ENCODE measurements at regions not wholly inside any gene's neighbourhood (a gene's known extent, or its start where the extent isn't known, plus 50 kb on each side); places are given as distances from the start of the nearest gene placed in this dataset.

DNA sequence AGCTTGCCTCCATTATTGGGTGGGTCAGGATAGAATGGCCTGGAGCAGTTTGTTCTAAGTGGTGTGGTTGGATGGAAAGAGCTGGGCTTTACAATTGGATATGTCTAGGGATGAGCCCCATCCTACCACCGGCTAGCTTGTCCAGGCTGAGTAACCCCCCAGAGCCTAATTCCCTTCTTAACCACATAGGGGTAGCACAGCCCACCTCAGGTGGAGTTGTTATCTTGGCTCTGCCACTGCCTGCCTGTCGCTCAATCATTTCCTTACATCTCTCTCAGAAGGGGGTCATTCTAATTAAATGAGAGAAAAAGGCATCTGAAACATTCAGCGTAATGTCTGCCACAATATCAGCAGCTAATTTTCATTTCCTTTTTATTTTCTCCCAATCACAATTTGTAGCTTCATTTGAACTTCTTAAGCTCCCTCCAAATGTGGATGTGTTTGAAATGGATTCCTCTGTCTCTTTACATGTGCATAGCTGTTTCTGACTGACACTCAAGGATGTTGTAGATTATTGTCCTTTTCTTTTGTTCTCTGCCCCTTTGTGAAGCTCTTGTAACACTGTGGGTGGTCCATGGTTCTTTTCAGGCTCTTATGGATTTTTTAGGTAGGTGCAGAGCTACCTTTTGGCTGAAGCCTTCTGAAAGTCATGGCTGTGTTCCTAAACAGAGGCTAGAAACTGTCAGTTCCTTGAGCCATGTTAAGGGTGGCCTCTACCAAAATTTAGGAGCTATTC is 383.1 kb upstream of the KLF4 start:
- H3K36me3 ChIP-seq: no peaks in the 10 kb centered on the region
- H3K27ac ChIP-seq: no peak overlapping the region
- no peaks in the 10 kb centered on the region for H3K4me1 ChIP-seq
- H3K9me3 ChIP-seq: no peaks in the 10 kb centered on the region
- TF ChIP-seq POLR2A (IDR thresholded peaks at IDR 0.05): no peak
- no peak for TF ChIP-seq EP300 (IDR thresholded peaks at IDR 0.05)
- TF ChIP-seq CTCF (IDR thresholded peaks at IDR 0.05): no peak
- TF ChIP-seq POLR2AphosphoS5 (IDR thresholded peaks at IDR 0.05): no peak
- no peak overlapping the region for H3K4me3 ChIP-seq
- DNase-seq: no peak
- H3K27me3 ChIP-seq: no peaks in the 10 kb centered on the region
- 85 to 96% methylated on average over 3 of the region's 3 CpGs for WGBS, 2 donors
- intact Hi-C loops (cut with DNase I): no loop called here

- no peaks in the 10 kb centered on the region for H3K4me1 ChIP-seq
- intact Hi-C loops (cut with DNase I): no loop called here
- WGBS, 2 donors: 58 to 68% methylated on average over 3 of the region's 3 CpGs
- no peak for DNase-seq
- H3K36me3 ChIP-seq: no peaks in the 10 kb centered on the region
- no peak overlapping the region for H3K4me3 ChIP-seq
- TF ChIP-seq POLR2A (IDR thresholded peaks at IDR 0.05): no peak
- no peak for TF ChIP-seq EP300 (IDR thresholded peaks at IDR 0.05)
- TF ChIP-seq CTCF (IDR thresholded peaks at IDR 0.05): no peak
- TF ChIP-seq POLR2AphosphoS5 (IDR thresholded peaks at IDR 0.05): no peak
- H3K9me3 ChIP-seq: no peaks in the 10 kb centered on the region
- no peak overlapping the region for H3K27ac ChIP-seq
- H3K27me3 ChIP-seq: no peaks in the 10 kb centered on the region
Measured at GRCh38 chr9:107870927-107871680, 381.5 kb upstream of the KLF4 start.

- no peaks in the 10 kb centered on the region for H3K36me3 ChIP-seq
- no peak overlapping the region for H3K4me3 ChIP-seq
- intact Hi-C loops (cut with DNase I): no loop called here
- 82 to 91% methylated on average over 6 of the region's 6 CpGs for WGBS, 2 donors
- DNase-seq: no peak
- H3K27me3 ChIP-seq: no peaks in the 10 kb centered on the region
- H3K4me1 ChIP-seq: no peaks in the 10 kb centered on the region
- TF ChIP-seq EP300 (IDR thresholded peaks at IDR 0.05) (no peak), POLR2A (IDR thresholded peaks at IDR 0.05) (no peak)
- H3K27ac ChIP-seq: no peak overlapping the region
- no peaks in the 10 kb centered on the region for H3K9me3 ChIP-seq
Measured at GRCh38 chr9:107870221-107870620, 380.7 kb upstream of the KLF4 start.

DNA sequence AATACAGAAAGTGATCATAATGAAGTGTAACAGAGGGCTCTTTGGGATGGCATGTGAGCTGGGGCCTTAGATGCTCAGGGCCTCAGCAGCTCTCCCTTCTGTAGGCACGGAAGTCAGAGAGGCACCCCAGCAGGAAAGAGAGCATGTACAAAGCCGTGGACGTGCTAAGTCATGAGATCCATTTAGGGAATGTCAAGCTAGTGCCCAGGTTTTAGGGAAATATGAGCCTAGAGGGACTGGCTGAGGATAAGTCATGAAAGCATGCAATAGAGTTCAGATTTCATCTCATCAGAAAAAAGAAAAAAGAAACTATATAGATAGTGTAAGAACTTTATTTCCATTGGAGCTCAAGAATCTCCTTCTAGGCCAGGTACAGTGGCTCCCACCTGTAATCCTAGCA is 379.5 kb upstream of the KLF4 start:
- no peak for DNase-seq
- Histone ChIP-seq H3K9me3 (no peaks in the 10 kb centered on the region), H3K4me3 (no peak overlapping the region), H3K36me3 (no peaks in the 10 kb centered on the region), H3K27me3 (no peaks in the 10 kb centered on the region), H3K27ac (no peak overlapping the region), H3K4me1 (no peaks in the 10 kb centered on the region)
- 86 to 87% methylated on average over 3 of the region's 3 CpGs for WGBS, 2 donors
- TF ChIP-seq POLR2AphosphoS5 (IDR thresholded peaks at IDR 0.05) (no peak), CTCF (IDR thresholded peaks at IDR 0.05) (no peak), EP300 (IDR thresholded peaks at IDR 0.05) (no peak), POLR2A (IDR thresholded peaks at IDR 0.05) (no peak)
- intact Hi-C loops (cut with DNase I): no loop called here

GRCh38 chr9:107868186-107868585 is 378.6 kb upstream of the KLF4 start:
- intact Hi-C loops (cut with DNase I): no loop called here
- TF ChIP-seq EP300 (IDR thresholded peaks at IDR 0.05) (no peak), POLR2AphosphoS5 (IDR thresholded peaks at IDR 0.05) (no peak), POLR2A (IDR thresholded peaks at IDR 0.05) (no peak), CTCF (IDR thresholded peaks at IDR 0.05) (no peak)
- no peak for DNase-seq
- Histone ChIP-seq H3K9me3 (no peaks in the 10 kb centered on the region), H3K27ac (no peak overlapping the region), H3K27me3 (no peaks in the 10 kb centered on the region), H3K36me3 (no peaks in the 10 kb centered on the region), H3K4me3 (no peak overlapping the region), H3K4me1 (peaks cover 0 to 8% (median 8%) of the 10 kb centered on the region in 4 donors)
